ENCODE measurements at regions not wholly inside any gene's neighbourhood (a gene's known extent, or its start where the extent isn't known, plus 50 kb on each side); places are given as distances from the start of the nearest gene placed in this dataset.
A peak's percentile ranks its signal among the peaks of the same experiment; 100 is the strongest.

DNA sequence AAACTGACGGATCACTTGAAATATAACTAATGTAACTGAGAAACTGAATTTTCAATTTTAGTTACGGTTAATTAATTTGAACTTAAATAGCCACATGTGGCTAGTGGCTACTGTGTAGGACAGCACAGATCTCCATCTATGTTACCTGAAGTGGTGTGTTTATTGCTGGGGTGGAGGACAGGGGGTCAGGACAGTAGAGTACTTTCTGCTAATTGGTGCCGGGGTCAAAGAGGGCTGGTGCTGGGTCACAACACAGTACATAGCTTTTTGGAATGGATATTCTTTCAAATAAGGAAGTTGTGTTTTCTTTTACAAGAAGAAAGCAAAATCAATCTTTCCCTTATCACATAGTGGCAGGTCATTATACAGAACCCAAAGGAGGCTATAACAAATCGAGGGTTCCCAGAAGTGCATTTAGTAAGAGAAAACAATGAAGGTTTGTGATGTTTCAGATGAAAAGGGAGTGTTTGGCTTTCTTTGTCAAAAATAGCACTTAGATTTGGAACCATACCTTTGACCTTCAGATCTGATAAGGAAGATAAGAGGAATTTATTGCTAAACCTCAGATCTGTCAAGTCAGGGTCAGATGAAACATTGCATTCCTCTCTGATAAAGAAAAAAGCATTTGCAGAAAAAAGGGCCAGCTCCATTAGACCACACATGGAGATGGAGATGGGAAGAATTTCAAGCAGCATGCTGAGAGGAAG is 384.5 kb downstream of the AASDHPPT start:
- DNase-seq (ENCODE audit: low read depth) = no peak
- H3K27me3 ChIP-seq (replicated peaks; ENCODE audit: control insufficient read depth, insufficient read depth, low read length) = no peaks in the 10 kb centered on the region
- peak overlapping the region; percentile 36 for H3K4me3 ChIP-seq (ENCODE audit: low read length)
- peak overlapping the region; percentile 47 for H3K9ac ChIP-seq (ENCODE audit: low read length)
- H3K36me3 ChIP-seq (ENCODE audit: control insufficient read depth, insufficient read depth, low read length, severe bottlenecking) = no peaks in the 10 kb centered on the region
- peaks cover 45% of the 10 kb centered on the region for H3K4me1 ChIP-seq (ENCODE audit: control insufficient read depth, insufficient read depth, low read length)
- H3K9me3 ChIP-seq (ENCODE audit: control insufficient read depth, low read length) = no peaks in the 10 kb centered on the region

DNA sequence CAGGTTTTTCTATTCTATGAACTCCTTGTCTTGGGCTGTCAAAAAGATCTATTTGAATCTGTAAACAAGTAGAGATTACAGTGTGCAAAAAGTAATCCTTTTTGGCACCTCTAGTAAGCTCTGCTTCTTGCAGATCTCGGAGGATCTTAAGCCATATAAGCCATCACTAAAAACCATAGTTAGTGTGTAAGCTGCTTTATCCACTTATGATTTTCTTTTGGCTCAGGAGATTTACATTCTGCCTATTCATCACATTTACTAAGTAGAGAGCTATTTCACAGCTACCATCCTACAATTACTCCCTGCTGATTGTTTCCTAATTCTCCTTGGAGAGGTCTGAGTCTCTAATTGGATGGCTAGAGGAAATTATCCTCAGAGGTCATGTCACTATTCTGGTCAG is 385.7 kb downstream of the AASDHPPT start:
- Histone ChIP-seq H3K9ac (ENCODE audit: low read length) (peak overlapping the region; percentile 44), H3K9me3 (ENCODE audit: control insufficient read depth, low read length) (no peaks in the 10 kb centered on the region), H3K4me1 (ENCODE audit: control insufficient read depth, insufficient read depth, low read length) (peaks cover 50% of the 10 kb centered on the region), H3K27me3 (replicated peaks; ENCODE audit: control insufficient read depth, insufficient read depth, low read length) (no peaks in the 10 kb centered on the region), H3K36me3 (ENCODE audit: control insufficient read depth, insufficient read depth, low read length, severe bottlenecking) (no peaks in the 10 kb centered on the region), H3K4me3 (ENCODE audit: low read length) (peak overlapping the region; percentile 13)
- no peak for DNase-seq (ENCODE audit: low read depth)

DNA sequence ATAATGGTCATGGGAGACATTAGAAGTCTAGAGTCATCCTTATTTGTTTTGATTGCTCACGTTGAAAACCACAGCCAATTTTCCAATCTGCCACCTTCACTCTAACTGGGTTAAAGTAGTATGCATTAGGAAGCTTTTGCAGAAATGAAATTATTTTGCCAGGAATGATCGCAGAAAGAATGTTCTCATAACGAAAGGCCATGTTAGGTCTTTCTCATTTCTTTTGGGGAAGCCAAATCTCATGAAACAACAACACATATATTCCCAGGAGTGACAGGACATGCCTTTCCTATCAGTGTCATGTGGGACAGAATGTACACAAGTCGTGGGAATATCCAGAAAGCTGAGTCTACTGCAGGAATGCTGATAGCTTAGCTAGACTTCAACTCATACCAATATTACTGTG is 386.3 kb downstream of the AASDHPPT start:
- no peaks in the 10 kb centered on the region for H3K27me3 ChIP-seq (replicated peaks; ENCODE audit: control insufficient read depth, insufficient read depth, low read length)
- no peaks in the 10 kb centered on the region for H3K9me3 ChIP-seq (ENCODE audit: control insufficient read depth, low read length)
- DNase-seq (ENCODE audit: low read depth) = no peak
- H3K9ac ChIP-seq (ENCODE audit: low read length) = peak overlapping the region; percentile 44
- H3K4me1 ChIP-seq (ENCODE audit: control insufficient read depth, insufficient read depth, low read length) = peaks cover 53% of the 10 kb centered on the region
- H3K36me3 ChIP-seq (ENCODE audit: control insufficient read depth, insufficient read depth, low read length, severe bottlenecking) = no peaks in the 10 kb centered on the region
- peak overlapping the region; percentile 13 for H3K4me3 ChIP-seq (ENCODE audit: low read length)

- no peaks in the 10 kb centered on the region for H3K27me3 ChIP-seq (replicated peaks; ENCODE audit: control insufficient read depth, insufficient read depth, low read length)
- peaks cover 53% of the 10 kb centered on the region for H3K4me1 ChIP-seq (ENCODE audit: control insufficient read depth, insufficient read depth, low read length)
Observed at GRCh38 chr11:106464728-106465127, 387.3 kb downstream of the AASDHPPT start.

GRCh38 chr11:106466521-106467080 is 389.1 kb downstream of the AASDHPPT start:
- Histone ChIP-seq H3K4me1 (ENCODE audit: control insufficient read depth, insufficient read depth, low read length) (peaks cover 45% of the 10 kb centered on the region), H3K9ac (ENCODE audit: low read length) (no peak overlapping the region), H3K27me3 (replicated peaks; ENCODE audit: control insufficient read depth, insufficient read depth, low read length) (no peaks in the 10 kb centered on the region), H3K9me3 (ENCODE audit: control insufficient read depth, low read length) (no peaks in the 10 kb centered on the region), H3K36me3 (ENCODE audit: control insufficient read depth, insufficient read depth, low read length, severe bottlenecking) (no peaks in the 10 kb centered on the region), H3K4me3 (ENCODE audit: low read length) (no peak overlapping the region)
- DNase-seq (ENCODE audit: low read depth) = peak; percentile 71

More at GRCh38 chr11:106464728-106465127, 387.3 kb downstream of the AASDHPPT start:
- DNase-seq (ENCODE audit: low read depth) = no peak
- Histone ChIP-seq H3K4me3 (ENCODE audit: low read length) (no peak overlapping the region), H3K9ac (ENCODE audit: low read length) (no peak overlapping the region), H3K9me3 (ENCODE audit: control insufficient read depth, low read length) (no peaks in the 10 kb centered on the region), H3K36me3 (ENCODE audit: control insufficient read depth, insufficient read depth, low read length, severe bottlenecking) (no peaks in the 10 kb centered on the region)

DNA sequence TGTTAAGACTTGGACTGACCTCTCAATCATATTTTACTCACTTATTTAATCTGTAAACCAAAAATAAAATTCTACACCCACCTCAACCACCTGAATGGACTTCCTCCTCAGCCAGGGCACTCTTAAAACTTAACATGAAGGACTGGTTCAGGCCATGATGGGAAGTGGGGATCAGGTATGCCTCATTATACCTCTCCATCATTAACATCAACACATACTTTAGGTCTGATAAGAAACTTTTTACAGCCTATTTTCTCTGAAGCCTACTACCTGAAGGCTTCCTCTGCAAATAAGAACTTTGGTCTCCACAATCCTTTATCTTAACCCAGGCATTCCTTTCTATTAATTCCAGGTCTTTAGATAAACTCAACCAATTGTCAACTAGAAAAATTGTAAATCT is 390.0 kb downstream of the AASDHPPT start:
- no peak overlapping the region for H3K4me3 ChIP-seq (ENCODE audit: low read length)

DNA sequence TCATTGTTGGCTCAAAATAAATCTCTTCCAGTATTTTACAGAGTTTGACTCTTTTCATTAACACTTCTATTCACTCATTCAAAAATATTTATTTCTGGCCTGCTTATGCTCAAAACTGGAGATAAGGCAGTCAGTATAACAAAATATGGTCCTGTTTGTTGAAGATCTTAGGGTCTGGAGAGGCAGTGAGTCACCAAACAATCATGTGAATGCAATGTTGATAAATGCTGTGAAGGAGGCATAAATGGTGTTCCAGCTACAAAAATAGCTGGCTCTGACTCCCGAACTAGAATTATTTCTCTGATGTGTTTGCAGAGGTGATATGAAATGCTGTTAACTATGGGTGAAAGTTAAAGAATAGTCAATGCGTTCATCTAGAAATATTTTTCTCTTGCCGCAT is 390.6 kb downstream of the AASDHPPT start:
- Histone ChIP-seq H3K4me1 (ENCODE audit: control insufficient read depth, insufficient read depth, low read length) (peaks cover 30% of the 10 kb centered on the region), H3K4me3 (ENCODE audit: low read length) (no peak overlapping the region), H3K27me3 (replicated peaks; ENCODE audit: control insufficient read depth, insufficient read depth, low read length) (no peaks in the 10 kb centered on the region), H3K9ac (ENCODE audit: low read length) (no peak overlapping the region), H3K36me3 (ENCODE audit: control insufficient read depth, insufficient read depth, low read length, severe bottlenecking) (no peaks in the 10 kb centered on the region), H3K9me3 (ENCODE audit: control insufficient read depth, low read length) (no peaks in the 10 kb centered on the region)
- peak; percentile 30 for DNase-seq (ENCODE audit: low read depth)

More for the DNA sequence above, 390.0 kb downstream of the AASDHPPT start:
- no peaks in the 10 kb centered on the region for H3K36me3 ChIP-seq (ENCODE audit: control insufficient read depth, insufficient read depth, low read length, severe bottlenecking)
- peaks cover 36% of the 10 kb centered on the region for H3K4me1 ChIP-seq (ENCODE audit: control insufficient read depth, insufficient read depth, low read length)
- no peak for DNase-seq (ENCODE audit: low read depth)
- H3K9ac ChIP-seq (ENCODE audit: low read length) = no peak overlapping the region
- no peaks in the 10 kb centered on the region for H3K27me3 ChIP-seq (replicated peaks; ENCODE audit: control insufficient read depth, insufficient read depth, low read length)
- H3K9me3 ChIP-seq (ENCODE audit: control insufficient read depth, low read length) = no peaks in the 10 kb centered on the region

GRCh38 chr11:106468531-106468930 is 391.1 kb downstream of the AASDHPPT start:
- Histone ChIP-seq H3K4me3 (ENCODE audit: low read length) (no peak overlapping the region), H3K9ac (ENCODE audit: low read length) (no peak overlapping the region), H3K9me3 (ENCODE audit: control insufficient read depth, low read length) (no peaks in the 10 kb centered on the region), H3K27me3 (replicated peaks; ENCODE audit: control insufficient read depth, insufficient read depth, low read length) (no peaks in the 10 kb centered on the region), H3K36me3 (ENCODE audit: control insufficient read depth, insufficient read depth, low read length, severe bottlenecking) (no peaks in the 10 kb centered on the region), H3K4me1 (ENCODE audit: control insufficient read depth, insufficient read depth, low read length) (peaks cover 26% of the 10 kb centered on the region)
- DNase-seq (ENCODE audit: low read depth) = no peak

DNA sequence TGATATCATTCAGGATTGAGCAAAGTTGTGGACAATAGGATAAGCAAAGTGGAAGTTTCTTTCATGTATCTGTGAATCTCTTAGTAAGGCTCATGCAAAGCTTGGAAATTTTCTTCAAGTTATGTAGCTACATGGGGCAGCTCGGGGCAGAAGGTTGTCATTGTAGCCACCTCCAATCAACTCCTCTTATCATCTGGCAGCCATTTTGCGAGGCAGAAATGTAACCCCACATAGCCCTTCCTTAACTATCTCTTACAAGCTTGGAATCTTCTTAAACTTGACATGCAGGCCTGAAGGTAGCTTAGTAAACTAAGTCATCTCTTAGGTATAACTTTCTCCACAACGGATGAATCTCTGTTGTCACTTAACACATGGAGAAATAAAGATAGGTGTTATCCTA is 392.8 kb downstream of the AASDHPPT start:
- H3K9ac ChIP-seq (ENCODE audit: low read length) = no peak overlapping the region
- no peak for DNase-seq (ENCODE audit: low read depth)
- H3K4me3 ChIP-seq (ENCODE audit: low read length) = no peak overlapping the region
- H3K4me1 ChIP-seq (ENCODE audit: control insufficient read depth, insufficient read depth, low read length) = peaks cover 17% of the 10 kb centered on the region
- H3K27me3 ChIP-seq (replicated peaks; ENCODE audit: control insufficient read depth, insufficient read depth, low read length) = no peaks in the 10 kb centered on the region
- H3K9me3 ChIP-seq (ENCODE audit: control insufficient read depth, low read length) = peaks cover 6% of the 10 kb centered on the region
- H3K36me3 ChIP-seq (ENCODE audit: control insufficient read depth, insufficient read depth, low read length, severe bottlenecking) = no peaks in the 10 kb centered on the region

GRCh38 chr11:106471276-106471675 is 393.8 kb downstream of the AASDHPPT start:
- H3K4me1 ChIP-seq (ENCODE audit: control insufficient read depth, insufficient read depth, low read length) = peaks cover 15% of the 10 kb centered on the region
- DNase-seq (ENCODE audit: low read depth) = no peak
- peaks cover 6% of the 10 kb centered on the region for H3K9me3 ChIP-seq (ENCODE audit: control insufficient read depth, low read length)
- no peaks in the 10 kb centered on the region for H3K36me3 ChIP-seq (ENCODE audit: control insufficient read depth, insufficient read depth, low read length, severe bottlenecking)
- no peak overlapping the region for H3K9ac ChIP-seq (ENCODE audit: low read length)
- H3K27me3 ChIP-seq (replicated peaks; ENCODE audit: control insufficient read depth, insufficient read depth, low read length) = no peaks in the 10 kb centered on the region
- no peak overlapping the region for H3K4me3 ChIP-seq (ENCODE audit: low read length)

- Histone ChIP-seq H3K9ac (ENCODE audit: low read length) (no peak overlapping the region), H3K9me3 (ENCODE audit: control insufficient read depth, low read length) (peaks cover 6% of the 10 kb centered on the region), H3K27me3 (replicated peaks; ENCODE audit: control insufficient read depth, insufficient read depth, low read length) (no peaks in the 10 kb centered on the region), H3K36me3 (ENCODE audit: control insufficient read depth, insufficient read depth, low read length, severe bottlenecking) (no peaks in the 10 kb centered on the region), H3K4me1 (ENCODE audit: control insufficient read depth, insufficient read depth, low read length) (peaks cover 3% of the 10 kb centered on the region), H3K4me3 (ENCODE audit: low read length) (no peak overlapping the region)
- peak; percentile 34 for DNase-seq (ENCODE audit: low read depth)
Observed at GRCh38 chr11:106473089-106473722, 395.7 kb downstream of the AASDHPPT start.

Measured in adipocyte (in vitro differentiated cells).